Activated T-cell treated with anti-CD3 and anti-CD28 coated beads, Interleukin-2, amount 50 U/mL, for 48 hours (primary cell): ENCODE measurements at regions not wholly inside any gene's neighbourhood (a gene's known extent, or its start where the extent isn't known, plus 50 kb on each side); places are given as distances from the start of the nearest gene placed in this dataset.
"Not testable (repeated sequence)": the region's sequence is repeated elsewhere in the genome, so short reads cannot be mapped to it uniquely, and the experiment has no call there.

ENCODE experiments used
- DNase-seq, 2 experiments: peaks; one replicate each; pipeline ENCODE4 v3.0.0-alpha.2; 2020

GRCh38 chr6:144661116-144661806 is 376.1 kb downstream of the UTRN start:
- DNase-seq, result no peak

GRCh38 chr6:144662812-144663365 is 377.8 kb downstream of the UTRN start:
- DNase-seq, result no peak

GRCh38 chr6:144664281-144664680 is 379.1 kb downstream of the UTRN start:
- DNase-seq, result no peak

- no peak for DNase-seq
Measured at GRCh38 chr6:144664947-144665346, 379.8 kb downstream of the UTRN start.

GRCh38 chr6:144665932-144666450 is 380.9 kb downstream of the UTRN start:
- no peak for DNase-seq

GRCh38 chr6:144666781-144667180 is 381.6 kb downstream of the UTRN start:
- DNase-seq, result no peak

GRCh38 chr6:144667532-144668503 is 382.7 kb downstream of the UTRN start:
- no peak for DNase-seq

- DNase-seq, result not testable (repeated sequence)
Measured at GRCh38 chr6:144670259-144670658, 385.1 kb downstream of the UTRN start.

GRCh38 chr6:144673807-144674206 is 388.7 kb downstream of the UTRN start:
- no peak for DNase-seq

GRCh38 chr6:144675231-144675861 is 390.2 kb downstream of the UTRN start:
- peak; percentile 36 to 38 for DNase-seq

- DNase-seq, result not testable (repeated sequence)
Measured at GRCh38 chr6:144676310-144676709, 391.2 kb downstream of the UTRN start.

GRCh38 chr6:144677263-144677662 is 392.1 kb downstream of the UTRN start:
- not testable (repeated sequence) for DNase-seq

- DNase-seq, result no peak
Measured at GRCh38 chr6:144678844-144679243, 393.7 kb downstream of the UTRN start.

- no peak for DNase-seq
Measured at GRCh38 chr6:144681334-144681733, 396.2 kb downstream of the UTRN start.

GRCh38 chr6:144683216-144684070 is 398.3 kb downstream of the UTRN start:
- no peak for DNase-seq

GRCh38 chr6:144688713-144689112 is 403.6 kb downstream of the UTRN start:
- no peak for DNase-seq

- no peak for DNase-seq
Measured at GRCh38 chr6:144689503-144690040, 404.4 kb downstream of the UTRN start.

- no peak for DNase-seq
Measured at GRCh38 chr6:144690133-144690532, 405.0 kb downstream of the UTRN start.

GRCh38 chr6:144690666-144691065 is 405.5 kb downstream of the UTRN start:
- no peak for DNase-seq

- DNase-seq, result not testable (repeated sequence)
Measured at GRCh38 chr6:144692050-144692449, 406.9 kb downstream of the UTRN start.

GRCh38 chr6:144695858-144696533 is 410.9 kb downstream of the UTRN start:
- no peak for DNase-seq
